GM12864 (cell line): ENCODE measurements at regions not wholly inside any gene's neighbourhood (a gene's known extent, or its start where the extent isn't known, plus 50 kb on each side); places are given as distances from the start of the nearest gene placed in this dataset.

ENCODE experiments used
- DNase-seq: peaks from one replicate; pipeline ENCODE4 v3.0.0-alpha.2; 2011; ENCODE audit warnings: low read depth
- H3K4me3 ChIP-seq: 2 replicates; pipeline ENCODE4 v1.5.1; 2011; ENCODE audit warnings: mild to moderate bottlenecking, low read depth, low read length, control low read depth
- CTCF ChIP-seq: IDR thresholded peaks from 2 replicates; pipeline ENCODE4 v1.5.1; 2011; ENCODE audit warnings: low read depth, mild to moderate bottlenecking, moderate library complexity, low read length, control low read depth, inconsistent platforms; ENCODE audit errors: missing control alignments

GRCh38 chr16:14353340-14353739 is 276.7 kb downstream of the PARN start:
- TF ChIP-seq CTCF = no peak
- DNase-seq = no peak

DNA sequence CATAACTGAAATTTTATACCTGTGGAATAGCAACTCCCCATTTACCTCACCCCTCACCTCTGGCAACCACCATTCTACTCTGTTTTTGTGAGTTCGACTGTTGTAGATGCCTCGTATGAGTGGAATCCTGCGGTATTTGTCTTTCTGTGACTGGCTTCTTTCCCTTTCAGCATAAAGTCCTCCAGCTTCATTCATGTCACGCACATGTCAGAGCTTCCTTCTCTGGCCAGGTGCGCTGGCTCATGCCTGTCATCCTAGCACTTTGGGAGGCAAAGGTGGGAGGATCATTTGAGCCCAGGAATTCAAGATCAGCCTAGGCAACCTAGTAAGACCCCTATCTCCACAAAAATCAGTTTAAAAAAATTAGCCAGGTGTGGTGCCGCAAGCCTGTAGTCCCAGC is 278.4 kb downstream of the PARN start:
- TF ChIP-seq CTCF = no peak
- H3K4me3 ChIP-seq = no peak overlapping the region
- no peak for DNase-seq

More at GRCh38 chr16:14353340-14353739, 276.7 kb downstream of the PARN start:
- H3K4me3 ChIP-seq = no peak overlapping the region

DNA sequence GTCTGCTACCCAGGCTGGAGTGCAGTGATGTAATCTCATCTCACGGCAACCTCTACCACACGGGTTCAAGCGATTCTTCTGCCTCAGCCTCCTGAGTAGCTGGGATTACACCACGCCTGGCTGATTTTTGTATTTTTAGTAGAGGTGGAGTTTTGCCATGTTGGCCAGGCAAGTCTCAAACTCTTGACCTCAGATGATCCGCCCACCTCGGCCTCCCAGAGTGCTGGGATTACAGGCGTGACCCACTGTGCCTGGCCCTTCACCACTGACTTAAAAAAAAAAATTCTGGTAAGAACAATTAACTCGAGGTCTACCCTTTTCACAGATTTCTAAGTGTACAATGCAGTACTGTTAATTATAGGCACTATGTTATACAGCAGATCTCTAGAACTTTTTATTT is 279.4 kb downstream of the PARN start:
- DNase-seq = no peak
- H3K4me3 ChIP-seq = no peak overlapping the region
- no peak for TF ChIP-seq CTCF

DNA sequence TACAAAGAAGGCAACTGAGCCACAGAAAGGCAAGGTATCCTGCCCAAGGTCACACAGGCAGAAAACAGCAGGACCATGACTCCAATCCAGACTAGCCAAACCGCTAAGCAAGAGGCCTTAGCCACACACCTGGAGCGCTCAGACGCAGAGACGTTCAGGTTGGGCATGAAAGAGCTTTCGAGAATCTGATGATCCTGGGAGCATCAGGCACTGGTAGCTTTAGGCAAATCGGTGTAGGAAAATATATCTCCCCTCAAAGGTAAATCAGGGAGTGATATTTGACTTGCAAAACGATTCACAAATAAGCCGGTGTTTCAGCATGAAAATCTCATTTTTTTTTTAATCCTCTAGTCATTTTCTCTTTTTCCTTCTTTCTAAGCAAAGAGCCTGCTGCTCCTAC is 279.0 kb downstream of the MRTFB start:
- no peak for DNase-seq
- no peak for TF ChIP-seq CTCF
- H3K4me3 ChIP-seq = no peak overlapping the region

DNA sequence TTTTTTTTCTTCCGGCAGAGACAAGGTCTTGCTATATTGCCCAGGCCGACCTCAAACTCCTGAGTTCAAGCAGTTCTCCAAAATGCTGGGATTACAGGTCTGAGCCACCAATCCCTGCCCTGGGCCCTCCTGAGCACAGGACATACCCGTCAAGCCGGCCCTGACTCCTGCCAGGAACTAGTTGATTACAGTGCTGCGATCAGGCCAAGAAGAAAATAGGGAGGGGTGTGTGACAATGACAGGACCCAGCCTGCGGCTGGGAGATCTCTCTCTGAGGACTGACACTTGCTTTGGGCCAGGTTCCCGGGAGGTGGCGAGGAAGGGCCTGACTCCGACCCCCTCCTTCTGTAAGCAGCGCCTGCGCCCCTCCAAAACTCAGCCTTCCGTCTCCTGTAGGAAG is 276.6 kb downstream of the MRTFB start:
- TF ChIP-seq CTCF = no peak
- H3K4me3 ChIP-seq = no peak overlapping the region
- no peak for DNase-seq

- no peak for DNase-seq
- TF ChIP-seq CTCF = no peak
- H3K4me3 ChIP-seq = no peak overlapping the region
Measured at GRCh38 chr16:14346278-14347142, 275.4 kb downstream of the MRTFB start.
